OCI-LY1 (cell line): ENCODE measurements at regions not wholly inside any gene's neighbourhood (a gene's known extent, or its start where the extent isn't known, plus 50 kb on each side); places are given as distances from the start of the nearest gene placed in this dataset.

ENCODE experiments used
- EZH2 ChIP-seq: fragments of 200-600 bp; sonication (generic), shearing (Covaris generic); IDR thresholded peaks from 2 replicates; pipeline ENCODE4 v1.8.0; 2017; ENCODE audit warnings: borderline replicate concordance, mixed run types, mild to moderate bottlenecking, antibody characterized with exemption, low read length, moderate library complexity, mixed read lengths
- TF ChIP-seq, protein P1 (sequence below): fragments of 200-600 bp; sonication (generic), shearing (Covaris generic); IDR thresholded peaks from 2 replicates; pipeline ENCODE4 v1.5.1; 2017; ENCODE audit warnings: mild to moderate bottlenecking, antibody characterized with exemption, low read length, moderate library complexity, mixed read lengths

DNA sequence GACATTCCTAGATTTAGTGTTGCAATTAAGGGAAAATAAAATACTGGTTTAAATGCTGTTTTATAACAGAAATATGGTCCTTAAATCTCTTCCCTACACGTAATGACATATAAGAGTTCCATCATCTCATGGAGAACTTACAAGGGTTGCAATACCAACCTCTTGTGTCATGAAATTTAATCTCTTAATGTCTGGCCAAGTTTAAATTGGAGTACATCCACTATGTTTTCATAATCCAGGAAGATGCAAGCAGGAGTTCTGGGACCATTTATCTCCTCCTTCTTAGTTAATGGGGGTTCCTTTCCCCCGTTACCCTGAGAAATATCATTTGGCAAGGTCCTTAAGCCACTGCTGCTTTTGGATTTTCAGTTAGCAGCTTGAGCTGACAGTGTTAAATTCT lies 126.0 kb upstream of the ACVR2A start:
- TF ChIP-seq, protein P1, sequence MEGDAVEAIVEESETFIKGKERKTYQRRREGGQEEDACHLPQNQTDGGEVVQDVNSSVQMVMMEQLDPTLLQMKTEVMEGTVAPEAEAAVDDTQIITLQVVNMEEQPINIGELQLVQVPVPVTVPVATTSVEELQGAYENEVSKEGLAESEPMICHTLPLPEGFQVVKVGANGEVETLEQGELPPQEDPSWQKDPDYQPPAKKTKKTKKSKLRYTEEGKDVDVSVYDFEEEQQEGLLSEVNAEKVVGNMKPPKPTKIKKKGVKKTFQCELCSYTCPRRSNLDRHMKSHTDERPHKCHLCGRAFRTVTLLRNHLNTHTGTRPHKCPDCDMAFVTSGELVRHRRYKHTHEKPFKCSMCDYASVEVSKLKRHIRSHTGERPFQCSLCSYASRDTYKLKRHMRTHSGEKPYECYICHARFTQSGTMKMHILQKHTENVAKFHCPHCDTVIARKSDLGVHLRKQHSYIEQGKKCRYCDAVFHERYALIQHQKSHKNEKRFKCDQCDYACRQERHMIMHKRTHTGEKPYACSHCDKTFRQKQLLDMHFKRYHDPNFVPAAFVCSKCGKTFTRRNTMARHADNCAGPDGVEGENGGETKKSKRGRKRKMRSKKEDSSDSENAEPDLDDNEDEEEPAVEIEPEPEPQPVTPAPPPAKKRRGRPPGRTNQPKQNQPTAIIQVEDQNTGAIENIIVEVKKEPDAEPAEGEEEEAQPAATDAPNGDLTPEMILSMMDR: no peak
- TF ChIP-seq EZH2: no peak
